GM18507 (cell line): ENCODE measurements at regions not wholly inside any gene's neighbourhood (a gene's known extent, or its start where the extent isn't known, plus 50 kb on each side); places are given as distances from the start of the nearest gene placed in this dataset.

ENCODE experiments used
- DNase-seq: peaks from one replicate; pipeline ENCODE4 v3.0.0; 2011; ENCODE audit warnings: low read depth; ENCODE audit not compliant: insufficient read length; ENCODE audit errors: extremely low spot score
- FAIRE-seq: peaks from 2 replicates; lab custom pipeline; 2011; peaks lifted over from hg19 to GRCh38; lab: Jason Lieb, UNC

DNA sequence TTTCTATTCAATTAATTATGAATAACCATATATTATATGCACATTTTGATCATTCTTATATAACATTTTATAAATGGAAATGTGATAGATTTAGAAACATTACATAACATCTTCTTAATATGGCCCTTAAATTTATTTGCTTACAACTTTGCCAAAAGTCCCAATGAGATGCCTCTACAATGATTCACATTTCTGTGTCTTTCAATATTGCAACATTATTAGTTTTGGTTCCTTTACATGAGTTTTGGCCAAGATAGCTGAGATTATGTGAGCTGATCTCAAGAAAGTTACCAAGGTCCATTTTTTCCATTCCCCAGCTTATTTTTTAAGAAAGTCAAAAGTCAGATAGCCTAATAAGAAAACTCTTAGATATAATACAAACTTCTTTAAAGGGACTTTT, 361.2 kb downstream of the PCDH7 start:
- no peak for DNase-seq
- no peak for FAIRE-seq

DNA sequence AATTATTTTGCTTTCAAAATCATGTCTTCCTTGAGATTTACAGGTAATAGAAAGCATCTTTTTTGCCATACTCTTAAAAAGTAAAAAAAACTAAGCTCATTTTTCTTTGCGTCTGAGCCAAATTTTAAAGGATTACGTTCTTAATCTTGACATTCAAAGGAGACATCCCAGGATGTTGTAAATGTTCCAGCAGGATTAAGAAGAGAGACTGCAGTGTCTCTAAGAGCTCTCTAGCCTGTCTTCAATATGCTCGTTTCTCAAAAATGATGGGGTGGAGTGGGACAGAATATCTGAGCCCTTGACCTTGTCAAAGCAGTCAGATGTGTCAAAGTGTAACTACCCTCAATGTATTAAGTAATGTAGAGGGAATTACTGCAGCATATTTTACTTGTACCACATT, 363.3 kb downstream of the PCDH7 start:
- DNase-seq = no peak
- FAIRE-seq = no peak

DNA sequence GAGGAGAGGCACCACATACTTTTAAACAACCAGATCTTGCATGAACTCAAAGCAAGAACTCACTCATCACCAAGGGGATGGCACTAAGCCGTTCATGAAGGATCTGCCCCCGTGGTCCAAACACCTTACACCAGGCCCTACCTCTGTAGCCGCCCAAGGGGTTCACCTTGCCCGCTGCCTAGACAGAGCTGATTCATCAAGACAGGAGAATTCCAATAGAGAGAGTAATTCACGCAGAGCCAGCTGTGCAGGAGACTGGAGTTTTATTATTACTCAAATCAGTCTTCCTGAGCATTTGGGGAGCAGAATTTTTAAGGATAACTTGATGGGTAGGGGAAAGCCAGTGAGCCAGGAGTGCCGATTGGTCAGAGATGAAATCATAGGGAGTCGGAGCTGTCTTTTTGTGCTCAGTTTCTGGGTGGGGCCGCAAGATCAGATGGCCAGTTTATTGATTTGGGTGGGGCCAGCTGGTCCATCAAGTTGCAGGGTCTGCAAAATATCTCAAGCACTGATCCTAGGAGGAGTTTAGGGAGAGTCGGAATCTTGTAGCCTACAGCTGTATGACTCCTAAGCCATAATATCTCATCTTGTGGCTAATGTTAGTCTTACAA, 364.7 kb downstream of the PCDH7 start:
- FAIRE-seq = no peak
- DNase-seq = no peak

DNA sequence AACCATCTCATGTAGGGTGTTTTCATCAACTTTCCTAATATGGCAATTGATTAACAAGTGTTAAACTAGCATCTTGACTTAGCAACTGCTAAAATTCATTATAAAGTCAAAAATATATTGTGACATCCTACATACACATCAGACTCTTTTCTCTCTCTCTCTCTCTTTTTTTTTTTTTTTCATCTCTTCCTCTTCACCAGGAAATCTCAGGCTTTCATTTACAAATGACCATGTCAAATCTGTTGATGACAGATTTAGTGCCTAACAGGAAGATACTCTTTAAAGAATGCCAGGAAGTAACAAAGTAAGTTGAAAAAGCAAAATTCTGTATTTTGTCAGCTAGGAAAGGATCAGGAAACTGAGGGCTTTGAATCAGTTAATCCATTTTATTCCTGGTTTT, 365.5 kb downstream of the PCDH7 start:
- no peak for FAIRE-seq
- no peak for DNase-seq

DNA sequence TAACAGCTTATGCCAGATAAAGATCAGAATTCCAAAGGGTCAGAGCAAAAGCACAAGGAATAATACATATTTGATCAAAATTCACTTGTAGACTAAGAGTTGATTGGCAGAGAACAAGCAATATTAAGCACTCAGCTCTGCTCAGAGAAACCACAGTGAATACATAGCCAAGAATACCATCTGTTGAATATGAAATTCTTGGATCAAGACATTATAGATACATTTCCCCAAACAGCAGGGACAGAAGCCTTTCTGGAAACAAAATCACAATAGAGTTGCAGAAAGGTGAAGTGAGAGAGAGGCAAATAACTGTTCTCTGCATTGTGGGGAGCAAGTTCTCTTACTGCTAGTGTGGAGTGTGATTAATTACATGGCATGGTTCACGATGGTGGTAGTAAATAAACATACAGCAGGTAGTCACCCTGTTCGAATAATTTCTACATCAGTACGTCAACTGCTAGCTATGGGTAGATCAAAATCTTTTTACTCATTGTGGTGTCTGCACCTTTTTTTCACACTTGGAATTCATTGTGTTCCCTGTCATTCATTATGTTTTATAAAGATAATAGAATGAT, 366.7 kb downstream of the PCDH7 start:
- FAIRE-seq = no peak
- no peak for DNase-seq

DNA sequence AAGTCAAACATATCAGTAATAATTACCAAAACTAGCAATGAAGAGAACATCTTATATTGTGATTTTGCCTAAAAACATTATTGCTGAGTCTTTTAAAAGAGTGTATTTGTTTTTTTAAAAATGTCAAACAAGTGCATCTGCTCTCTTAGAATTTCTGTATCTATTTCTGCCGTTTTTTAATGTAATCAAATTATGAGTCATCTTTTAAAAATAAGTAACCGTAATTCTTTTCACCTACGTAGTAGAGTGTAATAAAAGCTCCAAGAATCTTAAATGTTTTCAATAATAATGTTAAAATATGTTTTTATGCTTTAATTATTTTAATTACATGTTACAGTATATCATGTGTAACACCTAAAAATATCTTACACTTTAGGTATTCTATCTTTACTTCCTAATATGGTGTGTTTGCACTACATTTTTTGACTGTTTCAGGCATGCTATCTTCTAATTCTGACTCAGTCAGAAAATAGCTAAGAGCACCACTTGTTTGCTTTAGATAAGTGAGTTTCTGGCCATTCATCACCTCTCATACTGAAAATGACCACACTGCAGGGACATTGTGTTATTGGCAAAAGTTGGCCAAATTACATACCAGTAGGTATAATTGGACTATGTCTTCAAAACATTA, 368.5 kb downstream of the PCDH7 start:
- FAIRE-seq = no peak
- DNase-seq = no peak

DNA sequence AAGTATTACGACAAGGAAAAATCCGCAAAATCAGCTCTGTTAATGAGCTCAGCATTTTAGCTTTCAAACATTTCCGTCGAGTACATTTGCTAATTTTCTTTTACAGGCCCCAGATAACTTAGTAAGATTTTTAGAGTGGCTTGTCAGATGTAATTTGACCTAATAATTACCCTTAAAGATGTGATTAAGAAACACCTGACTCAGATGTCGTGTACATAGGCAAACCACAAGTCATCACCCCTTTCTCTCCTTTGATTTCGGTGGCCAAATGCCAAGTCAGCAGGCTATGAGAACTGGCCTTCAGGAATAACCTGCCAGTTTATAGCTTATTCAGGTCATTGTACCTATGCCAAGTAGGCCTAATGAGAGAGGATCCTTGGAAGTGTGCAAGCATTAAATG, 369.6 kb downstream of the PCDH7 start:
- FAIRE-seq (no peak), DNase-seq (no peak)

DNA sequence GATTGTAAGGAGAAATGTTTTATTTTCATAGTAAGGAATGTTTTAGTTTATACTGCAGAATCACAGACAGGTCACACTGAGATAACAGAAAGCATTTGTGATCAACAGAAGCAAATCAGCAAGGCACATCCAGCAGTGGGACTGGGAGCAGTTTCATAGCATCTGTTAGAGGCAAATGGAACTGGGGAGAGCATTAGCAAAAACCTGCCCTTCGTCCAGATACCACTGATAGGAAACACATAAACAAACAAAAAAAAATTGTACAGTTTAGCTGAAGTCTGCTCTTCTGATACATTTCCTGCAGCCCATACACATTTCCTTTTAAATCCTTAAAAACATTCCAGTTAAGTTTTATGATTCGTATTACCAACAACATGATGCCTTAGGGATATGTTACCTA, 374.3 kb downstream of the PCDH7 start:
- no peak for DNase-seq
- FAIRE-seq = no peak

DNA sequence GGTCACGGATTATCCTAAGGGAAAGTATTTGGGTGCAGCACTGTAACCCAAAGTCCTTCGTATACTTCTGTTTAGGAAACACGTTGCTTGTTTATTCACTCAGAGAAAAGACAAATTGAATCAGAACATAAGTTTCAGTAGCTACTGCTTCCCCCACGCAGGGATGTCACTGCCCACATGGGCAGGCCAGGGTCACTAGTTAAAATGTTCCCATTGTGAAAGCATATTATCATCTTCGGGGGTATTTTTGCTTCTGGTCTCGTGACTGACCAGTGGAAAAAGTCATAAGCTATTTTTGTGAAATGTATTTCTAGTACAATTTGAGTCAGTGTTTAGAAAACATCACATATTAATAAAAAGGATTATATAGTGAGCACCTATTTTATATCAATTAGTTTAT, 377.8 kb downstream of the PCDH7 start:
- DNase-seq (no peak), FAIRE-seq (no peak)

DNA sequence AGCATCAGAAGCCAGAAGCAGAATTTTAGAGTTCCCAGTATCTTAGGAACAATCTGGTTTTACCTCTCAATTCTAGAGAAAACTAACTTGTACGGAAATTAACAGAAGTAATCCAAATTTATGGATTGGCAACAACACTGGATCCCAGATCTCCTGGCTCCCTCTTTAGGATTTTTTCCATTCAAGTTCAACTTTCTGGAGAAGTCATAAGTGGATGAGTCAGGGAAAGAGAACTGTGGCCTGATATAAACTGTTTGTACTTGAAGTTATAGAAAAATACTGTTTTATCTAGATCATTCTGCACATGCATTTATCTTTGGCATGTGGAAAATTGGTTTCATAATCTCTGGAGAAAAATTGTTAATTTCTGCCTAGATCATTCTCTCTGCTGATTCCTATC, 380.4 kb downstream of the PCDH7 start:
- no peak for FAIRE-seq
- no peak for DNase-seq

DNA sequence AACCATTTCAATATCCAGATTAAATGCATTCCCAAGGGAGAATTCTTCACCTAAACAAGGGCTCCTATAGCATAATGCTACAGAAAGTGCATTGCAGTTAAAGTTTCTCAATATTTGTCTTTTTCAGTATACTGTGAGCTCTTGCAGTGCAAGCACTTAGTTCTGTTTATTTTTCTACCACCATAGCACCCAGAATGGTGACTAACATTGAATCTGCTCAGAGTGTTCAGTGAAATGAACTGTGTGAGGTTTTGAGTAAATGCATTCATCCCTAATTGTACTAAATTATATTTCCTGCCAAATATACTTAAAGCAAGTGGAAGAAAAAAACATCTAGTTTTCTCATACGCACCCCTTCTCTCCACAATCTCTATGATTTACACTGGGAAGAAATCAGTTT, 383.9 kb downstream of the PCDH7 start:
- DNase-seq (no peak), FAIRE-seq (no peak)

DNA sequence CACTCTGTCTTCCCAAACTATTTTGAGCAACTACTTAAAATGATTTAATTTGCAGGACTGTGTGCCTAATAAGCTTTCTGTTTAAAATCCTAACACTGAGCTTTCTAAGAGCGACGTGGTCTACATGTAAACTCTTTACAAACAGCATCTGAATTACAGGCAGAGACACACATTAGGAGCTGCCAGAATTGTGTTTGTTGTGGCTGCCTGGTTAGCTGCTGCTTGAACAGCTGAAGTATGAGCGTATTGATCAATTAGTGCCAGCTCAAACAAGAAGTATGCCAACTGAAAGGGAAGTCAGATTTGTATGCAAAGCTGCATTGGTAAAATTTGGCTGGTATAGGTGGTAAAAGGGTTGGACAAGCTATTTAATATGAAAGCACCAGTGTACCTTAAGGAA, 384.4 kb downstream of the PCDH7 start:
- DNase-seq (no peak), FAIRE-seq (no peak)

DNA sequence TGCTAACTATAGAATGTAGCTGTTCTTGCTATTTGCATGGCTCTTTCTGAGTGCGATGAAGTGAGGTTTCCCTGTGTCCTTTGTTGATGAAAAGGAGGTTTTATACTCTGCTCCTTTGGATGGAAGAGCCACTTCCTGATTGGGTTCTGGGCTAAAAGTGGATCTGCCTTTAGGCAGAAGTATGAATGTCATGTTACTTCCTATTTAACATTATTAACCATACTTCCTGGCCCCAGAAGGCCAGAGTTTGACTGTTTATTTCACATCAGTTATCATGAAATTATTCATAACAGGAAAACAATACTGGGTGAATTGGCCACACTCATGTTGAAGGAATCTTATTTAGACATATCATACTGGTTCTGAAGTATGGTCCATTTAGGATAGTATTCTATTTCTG, 386.2 kb downstream of the PCDH7 start:
- DNase-seq (no peak), FAIRE-seq (no peak)

DNA sequence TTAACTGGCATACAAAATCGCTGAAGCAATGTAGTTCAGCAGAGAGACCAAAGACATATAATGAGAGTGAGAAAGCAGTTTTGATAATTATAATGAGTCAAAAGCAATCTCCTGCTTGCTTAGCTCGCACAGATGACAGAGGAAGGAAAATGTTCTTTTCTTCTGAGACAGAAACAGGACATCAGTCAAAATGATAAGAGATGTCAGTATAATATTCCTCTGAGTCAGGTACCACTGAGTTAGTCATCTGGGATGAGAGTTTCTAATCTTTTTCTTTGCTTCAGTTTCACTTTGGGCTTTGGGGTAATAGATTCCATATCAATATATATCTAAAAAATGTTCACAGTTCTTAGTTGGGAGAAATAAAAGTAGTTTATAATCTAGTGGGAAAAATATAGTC, 387.2 kb downstream of the PCDH7 start:
- FAIRE-seq (no peak), DNase-seq (no peak)

DNA sequence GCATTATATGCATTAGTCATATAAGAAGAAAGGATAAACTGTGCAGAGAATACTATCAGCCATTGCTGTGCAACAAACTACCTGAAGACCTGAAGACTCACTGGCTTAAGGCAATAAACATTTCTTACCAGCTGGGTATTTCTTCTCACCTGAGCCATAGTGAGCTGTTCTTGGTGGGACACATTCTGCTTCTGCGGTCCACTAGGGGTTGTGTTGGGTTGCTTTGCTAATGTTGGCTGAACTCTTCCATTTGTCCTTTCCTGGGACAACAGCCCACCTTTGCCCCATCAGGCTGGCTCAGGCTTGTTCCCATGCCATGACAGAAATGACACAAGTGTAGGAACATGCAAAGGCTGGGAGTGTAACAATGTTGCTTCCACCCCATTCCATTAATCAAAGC, 388.6 kb downstream of the PCDH7 start:
- no peak for FAIRE-seq
- DNase-seq = no peak

DNA sequence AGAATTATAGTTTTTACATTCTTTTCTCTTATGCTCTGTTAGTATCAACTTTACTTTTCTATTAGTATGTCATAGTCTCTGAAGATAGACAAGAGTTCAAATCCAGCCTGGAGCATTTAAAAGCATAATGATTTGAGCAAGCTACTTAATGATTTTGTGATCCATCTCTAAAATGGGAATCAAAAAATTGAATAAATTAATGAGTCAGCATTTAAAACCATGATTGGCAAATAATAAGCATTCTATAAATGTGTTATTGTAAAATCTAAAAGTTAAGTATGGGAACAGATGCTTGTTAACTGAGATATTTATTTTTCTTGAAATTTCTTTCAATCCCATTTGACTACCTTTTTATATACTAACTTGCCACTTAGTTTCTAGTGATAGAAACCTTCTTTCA, 391.6 kb downstream of the PCDH7 start:
- FAIRE-seq (no peak), DNase-seq (no peak)

DNA sequence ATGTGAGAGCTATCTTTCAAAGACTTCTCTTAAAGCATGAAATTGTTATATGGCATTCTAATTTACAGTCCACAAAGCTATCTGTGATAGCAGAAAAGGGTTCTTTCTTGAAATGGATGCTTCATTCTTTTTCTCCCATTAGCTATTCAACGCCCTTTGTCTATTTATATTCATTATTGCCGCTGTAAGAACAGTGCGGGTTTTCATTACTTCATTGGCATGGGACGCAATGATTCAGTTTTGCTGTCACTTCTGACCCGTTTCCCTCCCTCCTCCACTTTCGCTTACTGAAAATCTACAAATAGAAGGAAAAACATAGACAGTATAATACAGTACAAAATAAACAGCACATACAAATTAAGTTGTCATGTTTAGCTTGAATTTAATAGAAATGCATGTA, 394.6 kb downstream of the PCDH7 start:
- DNase-seq (no peak), FAIRE-seq (no peak)

DNA sequence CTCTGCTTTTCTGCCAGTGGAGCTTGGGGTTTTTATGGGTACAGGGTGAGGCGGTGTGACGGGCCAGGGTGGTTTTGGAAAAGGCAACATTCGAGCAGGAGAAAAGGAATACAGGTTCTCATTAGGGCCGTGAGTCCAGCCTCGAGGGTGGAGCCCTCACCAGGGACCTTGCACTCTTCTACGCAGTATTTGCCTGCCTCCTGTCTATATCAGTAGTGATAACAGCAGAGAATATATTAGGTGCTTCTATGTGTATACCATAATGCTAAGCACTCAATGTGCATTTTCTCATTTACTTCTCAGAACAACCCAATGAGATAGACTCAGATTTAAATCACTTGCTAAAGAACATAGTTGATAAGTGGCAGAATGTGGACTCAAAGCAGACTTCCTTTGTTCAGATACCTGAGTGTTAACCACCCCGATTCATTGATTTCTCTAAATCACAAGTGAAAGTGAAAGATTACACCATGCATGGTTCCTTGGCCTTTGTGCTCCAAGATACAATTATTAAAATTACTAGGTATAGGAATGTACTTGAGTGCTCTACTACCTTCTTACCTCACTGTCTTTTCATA, 403.9 kb downstream of the PCDH7 start:
- DNase-seq (no peak), FAIRE-seq (no peak)

DNA sequence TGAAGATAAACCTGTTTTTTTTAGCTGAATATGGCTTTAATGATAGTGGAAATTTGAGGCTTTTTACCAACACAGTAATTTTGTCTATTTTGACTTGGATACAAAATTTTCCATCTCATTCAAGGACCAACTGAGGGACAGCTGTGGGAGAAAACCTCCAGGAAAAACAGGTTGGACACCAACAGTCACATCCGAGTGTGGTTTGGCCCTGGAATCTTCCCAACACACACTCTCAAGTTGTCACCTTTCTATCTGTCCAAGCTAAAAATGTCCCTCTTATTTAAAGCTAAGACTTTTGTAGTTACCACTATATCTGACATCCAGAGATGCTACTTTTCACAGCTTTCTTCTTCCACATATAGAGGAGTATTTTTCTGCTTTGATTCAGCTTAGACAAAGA, 404.9 kb downstream of the PCDH7 start:
- FAIRE-seq (no peak), DNase-seq (no peak)

DNA sequence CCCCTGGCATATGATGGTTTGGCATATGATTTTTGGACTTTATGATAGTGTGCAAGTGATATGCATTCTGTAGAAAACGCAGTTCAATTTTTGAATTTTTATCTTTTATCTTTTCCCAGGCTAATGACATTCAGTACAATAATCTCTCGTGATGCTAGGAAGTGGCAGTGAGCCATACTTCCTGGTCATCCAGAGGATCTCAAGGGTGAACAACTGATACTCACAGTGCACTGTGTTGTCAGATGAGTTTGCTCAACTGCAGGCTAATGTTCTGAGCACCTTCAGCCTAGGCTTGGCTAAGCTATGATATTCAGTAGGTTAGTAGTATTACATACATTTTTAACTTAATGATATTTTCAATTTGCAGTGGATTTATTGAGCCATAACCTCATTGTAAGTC, 405.3 kb downstream of the PCDH7 start:
- DNase-seq (no peak), FAIRE-seq (no peak)

DNA sequence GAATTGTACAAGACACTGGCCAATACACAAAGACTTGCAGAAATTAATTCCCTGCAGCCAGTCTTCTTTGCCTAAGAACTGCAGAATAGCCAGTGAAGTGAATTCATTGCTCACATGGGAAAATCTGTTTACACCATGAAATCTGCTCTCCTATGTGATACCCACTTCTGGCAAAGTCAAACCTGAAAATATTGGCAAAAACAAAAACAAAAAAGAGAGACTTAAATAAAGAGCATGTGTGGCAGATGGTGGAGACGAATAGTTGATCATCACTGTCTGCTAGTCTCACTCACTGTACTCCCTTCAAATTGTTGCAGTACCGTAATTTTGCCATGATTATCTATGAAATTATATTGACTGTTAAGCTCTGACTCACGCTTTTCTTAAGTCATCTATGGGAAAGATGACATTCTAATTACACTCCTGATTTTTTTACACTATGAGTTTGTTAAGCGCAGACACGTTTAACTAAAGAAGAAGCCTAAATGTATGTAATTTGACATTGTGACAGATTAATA, 406.8 kb downstream of the PCDH7 start:
- FAIRE-seq (no peak), DNase-seq (no peak)
